ENCODE measurements at regions not wholly inside any gene's neighbourhood (a gene's known extent, or its start where the extent isn't known, plus 50 kb on each side); places are given as distances from the start of the nearest gene placed in this dataset.
A peak's percentile ranks its signal among the peaks of the same experiment; 100 is the strongest.

GRCh38 chr10:47150581-47150980 lies 149.4 kb upstream of the GDF10 start:
- H3K36me3 ChIP-seq, result no peaks in the 10 kb centered on the region
- TF ChIP-seq, protein P1, sequence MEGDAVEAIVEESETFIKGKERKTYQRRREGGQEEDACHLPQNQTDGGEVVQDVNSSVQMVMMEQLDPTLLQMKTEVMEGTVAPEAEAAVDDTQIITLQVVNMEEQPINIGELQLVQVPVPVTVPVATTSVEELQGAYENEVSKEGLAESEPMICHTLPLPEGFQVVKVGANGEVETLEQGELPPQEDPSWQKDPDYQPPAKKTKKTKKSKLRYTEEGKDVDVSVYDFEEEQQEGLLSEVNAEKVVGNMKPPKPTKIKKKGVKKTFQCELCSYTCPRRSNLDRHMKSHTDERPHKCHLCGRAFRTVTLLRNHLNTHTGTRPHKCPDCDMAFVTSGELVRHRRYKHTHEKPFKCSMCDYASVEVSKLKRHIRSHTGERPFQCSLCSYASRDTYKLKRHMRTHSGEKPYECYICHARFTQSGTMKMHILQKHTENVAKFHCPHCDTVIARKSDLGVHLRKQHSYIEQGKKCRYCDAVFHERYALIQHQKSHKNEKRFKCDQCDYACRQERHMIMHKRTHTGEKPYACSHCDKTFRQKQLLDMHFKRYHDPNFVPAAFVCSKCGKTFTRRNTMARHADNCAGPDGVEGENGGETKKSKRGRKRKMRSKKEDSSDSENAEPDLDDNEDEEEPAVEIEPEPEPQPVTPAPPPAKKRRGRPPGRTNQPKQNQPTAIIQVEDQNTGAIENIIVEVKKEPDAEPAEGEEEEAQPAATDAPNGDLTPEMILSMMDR (IDR thresholded peaks at IDR 0.05), result no peak
- TF ChIP-seq POLR2A (IDR thresholded peaks at IDR 0.05), result no peak
- TF ChIP-seq POLR2AphosphoS5 (IDR thresholded peaks at IDR 0.05), result no peak
- TF ChIP-seq EP300 (IDR thresholded peaks at IDR 0.05), result no peak
- intact Hi-C loops (cut with DNase I; ENCODE audit: low total_unique reads), result no loop called here
- peaks cover 6 to 14% (median 13%) of the 10 kb centered on the region in 4 donors for H3K9me3 ChIP-seq
- WGBS, 5 donors, result 66 to 80% (median 71%) methylated on average over 3 of the region's 3 CpGs
- H3K27ac ChIP-seq, result no peak overlapping the region
- H3K4me1 ChIP-seq, result no peaks in the 10 kb centered on the region
- no peaks in the 10 kb centered on the region for H3K27me3 ChIP-seq
- no peak for DNase-seq
- no peak overlapping the region for H3K4me3 ChIP-seq

DNA sequence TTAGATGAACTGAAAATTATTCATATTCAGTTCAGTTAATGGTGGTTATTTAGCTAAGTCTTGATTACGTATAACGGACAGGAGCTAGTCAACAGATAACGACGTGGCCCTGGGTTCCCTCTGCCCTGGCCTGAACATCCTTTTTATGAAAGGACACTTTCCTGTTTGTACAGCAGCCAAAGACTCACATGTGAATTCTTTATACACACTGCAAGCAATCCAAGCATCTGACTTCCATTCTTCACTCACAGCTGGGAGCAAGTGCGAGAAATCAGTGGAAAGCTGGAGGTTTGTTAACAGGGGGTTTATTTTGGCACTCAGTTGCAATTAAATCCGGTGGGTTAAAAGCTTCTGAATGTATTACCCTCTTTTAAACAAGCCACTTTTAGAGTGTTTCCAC lies 148.1 kb upstream of the GDF10 start:
- no peak for TF ChIP-seq POLR2AphosphoS5 (IDR thresholded peaks at IDR 0.05)
- no peak for TF ChIP-seq EP300 (IDR thresholded peaks at IDR 0.05)
- no peak for TF ChIP-seq POLR2A (IDR thresholded peaks at IDR 0.05)
- TF ChIP-seq, protein P1 (IDR thresholded peaks at IDR 0.05), result no peak
- no peak for DNase-seq
- intact Hi-C loops (cut with DNase I; ENCODE audit: low total_unique reads), result no loop called here
- peaks cover 6 to 18% (median 14%) of the 10 kb centered on the region in 4 donors for H3K9me3 ChIP-seq
- H3K27ac ChIP-seq, result no peak overlapping the region
- H3K4me3 ChIP-seq, result no peak overlapping the region
- no peaks in the 10 kb centered on the region for H3K36me3 ChIP-seq
- H3K4me1 ChIP-seq, result no peaks in the 10 kb centered on the region
- 58 to 68% (median 66%) methylated on average over 6 of the region's 6 CpGs for WGBS, 5 donors
- no peaks in the 10 kb centered on the region for H3K27me3 ChIP-seq

DNA sequence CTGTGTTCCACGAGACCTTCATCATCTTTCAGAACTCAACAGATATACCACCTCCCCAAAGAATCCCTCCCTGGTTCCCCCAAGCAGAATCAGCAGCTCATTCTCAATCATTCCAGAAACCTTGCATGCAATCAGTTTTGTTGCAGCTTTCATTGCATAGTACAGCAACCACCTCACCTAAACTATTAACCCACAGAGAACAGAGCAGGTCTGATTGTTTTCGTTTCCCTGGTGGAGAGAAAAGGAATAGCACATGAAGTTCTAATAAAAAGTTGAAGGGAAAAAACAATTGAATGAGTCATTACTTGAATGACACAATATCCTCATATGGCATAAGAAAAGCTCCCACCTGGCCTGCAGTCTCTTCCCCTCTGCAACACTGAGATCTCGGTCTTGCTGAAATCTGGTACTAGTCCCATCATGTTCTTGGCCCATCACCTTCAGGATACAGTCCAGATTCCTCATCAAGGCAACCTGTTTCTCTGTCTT lies 147.1 kb upstream of the GDF10 start:
- WGBS, 5 donors, result 58 to 72% (median 64%) methylated on average over 3 of the region's 3 CpGs
- Histone ChIP-seq H3K4me3 (no peak overlapping the region), H3K27me3 (no peaks in the 10 kb centered on the region), H3K9me3 (peaks cover 6 to 18% (median 14%) of the 10 kb centered on the region in 4 donors), H3K27ac (no peak overlapping the region), H3K4me1 (no peaks in the 10 kb centered on the region), H3K36me3 (no peaks in the 10 kb centered on the region)
- no peak for DNase-seq
- intact Hi-C loops (cut with DNase I; ENCODE audit: low total_unique reads), result no loop called here
- TF ChIP-seq POLR2AphosphoS5 (IDR thresholded peaks at IDR 0.05), result no peak
- TF ChIP-seq, protein P1 (IDR thresholded peaks at IDR 0.05), result peak in 1 of 7 experiments; percentile 22

- H3K9me3 ChIP-seq, result peaks cover 6 to 18% (median 14%) of the 10 kb centered on the region in 4 donors
- DNase-seq, result no peak
- no peaks in the 10 kb centered on the region for H3K27me3 ChIP-seq
- no peaks in the 10 kb centered on the region for H3K36me3 ChIP-seq
- no peaks in the 10 kb centered on the region for H3K4me1 ChIP-seq
- H3K4me3 ChIP-seq, result no peak overlapping the region
- intact Hi-C loops (cut with DNase I; ENCODE audit: low total_unique reads), result no loop called here
- TF ChIP-seq, protein P1 (IDR thresholded peaks at IDR 0.05), result no peak
- TF ChIP-seq EP300 (IDR thresholded peaks at IDR 0.05), result no peak
- no peak for TF ChIP-seq POLR2A (IDR thresholded peaks at IDR 0.05)
- no peak for TF ChIP-seq POLR2AphosphoS5 (IDR thresholded peaks at IDR 0.05)
- no peak overlapping the region for H3K27ac ChIP-seq
These were observed 145.2 kb upstream of the GDF10 start for GRCh38 chr10:47154762-47155161.
